Skeletal muscle satellite cell (primary cell): ENCODE measurements at regions not wholly inside any gene's neighbourhood (a gene's known extent, or its start where the extent isn't known, plus 50 kb on each side); places are given as distances from the start of the nearest gene placed in this dataset.

Source experiments
- H3K27me3 ChIP-seq: 2 replicates; pipeline ENCODE4 v1.7.0; 2013; ENCODE audit warnings: low read length; ENCODE audit not compliant: control insufficient read depth, insufficient read depth
- H3K36me3 ChIP-seq: 2 replicates; pipeline ENCODE4 v1.7.0; 2013; ENCODE audit warnings: mild to moderate bottlenecking, control low read depth, low read length; ENCODE audit not compliant: insufficient read depth
- H3K4me1 ChIP-seq: 2 replicates; pipeline ENCODE4 v1.7.0; 2013; ENCODE audit warnings: low read length; ENCODE audit not compliant: control insufficient read depth, insufficient read depth
- H3K4me2 ChIP-seq: 2 replicates; pipeline ENCODE4 v1.7.0; 2013; ENCODE audit warnings: mild to moderate bottlenecking, low read length
- H3K4me3 ChIP-seq: 2 replicates; pipeline ENCODE4 v1.7.0; 2013; ENCODE audit warnings: low read length
- H3K9ac ChIP-seq: 2 replicates; pipeline ENCODE4 v1.7.0; 2013; ENCODE audit warnings: mild to moderate bottlenecking, low read depth, low read length, moderate library complexity
- H3K9me3 ChIP-seq: replicated peaks from 2 replicates; pipeline ENCODE4 v1.7.0; 2013; ENCODE audit warnings: mild to moderate bottlenecking, control low read depth, low read length

DNA sequence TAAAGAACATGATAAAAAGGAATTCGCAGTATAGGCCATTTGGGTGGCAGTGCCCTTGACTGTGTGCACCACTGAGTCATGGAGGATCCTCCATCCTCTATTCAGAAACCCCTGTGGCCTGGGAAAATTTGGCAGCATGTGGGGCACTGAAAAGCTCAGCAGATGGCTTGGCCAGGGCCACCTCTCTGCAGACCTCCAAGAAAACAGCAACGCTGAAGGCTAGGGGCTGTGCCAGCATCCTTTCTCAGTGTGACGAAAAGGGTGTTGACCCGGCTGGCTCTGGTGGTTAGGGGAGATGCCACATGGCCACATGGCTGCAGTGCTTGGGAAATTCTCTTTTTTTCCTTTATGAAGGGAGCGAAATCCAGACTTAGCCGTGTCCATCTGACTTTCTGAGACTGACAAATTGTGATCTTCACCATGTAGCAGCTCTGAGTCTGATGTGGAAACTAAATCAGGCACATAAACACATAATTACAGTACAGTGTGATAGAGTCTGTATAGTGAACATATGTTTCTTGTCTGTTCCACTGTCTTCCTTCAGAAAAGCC is 178.0 kb downstream of the KCTD12 start:
- Histone ChIP-seq H3K36me3 (no peaks in the 10 kb centered on the region), H3K27me3 (no peaks in the 10 kb centered on the region), H3K9ac (no peak overlapping the region), H3K4me2 (no peak overlapping the region), H3K9me3 (no peaks in the 10 kb centered on the region), H3K4me1 (peaks cover 29% of the 10 kb centered on the region), H3K4me3 (no peak overlapping the region)

DNA sequence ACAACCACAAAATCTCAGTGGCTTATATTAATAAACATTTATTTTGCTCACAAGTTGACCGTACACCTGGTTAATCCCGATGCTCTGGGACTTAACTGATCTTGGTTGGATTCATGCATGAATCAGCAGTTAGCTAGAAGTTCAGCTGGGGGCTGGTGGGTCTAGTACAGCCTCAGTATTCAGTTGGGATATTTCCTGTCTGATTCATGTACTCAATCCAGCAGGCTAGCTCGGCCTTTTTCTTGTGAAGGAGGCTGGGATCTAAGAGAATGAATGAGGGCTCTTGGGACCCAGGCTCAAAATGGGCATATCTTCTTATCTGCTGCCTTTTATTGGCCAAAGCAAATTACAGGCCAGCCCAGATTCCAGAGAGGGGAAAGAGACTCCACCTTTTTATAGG is 178.8 kb downstream of the KCTD12 start:
- H3K4me1 ChIP-seq: peaks cover 29% of the 10 kb centered on the region
- H3K4me2 ChIP-seq: no peak overlapping the region
- H3K4me3 ChIP-seq: no peak overlapping the region
- H3K9ac ChIP-seq: no peak overlapping the region
- H3K36me3 ChIP-seq: no peaks in the 10 kb centered on the region
- H3K27me3 ChIP-seq: no peaks in the 10 kb centered on the region
- H3K9me3 ChIP-seq: no peaks in the 10 kb centered on the region

DNA sequence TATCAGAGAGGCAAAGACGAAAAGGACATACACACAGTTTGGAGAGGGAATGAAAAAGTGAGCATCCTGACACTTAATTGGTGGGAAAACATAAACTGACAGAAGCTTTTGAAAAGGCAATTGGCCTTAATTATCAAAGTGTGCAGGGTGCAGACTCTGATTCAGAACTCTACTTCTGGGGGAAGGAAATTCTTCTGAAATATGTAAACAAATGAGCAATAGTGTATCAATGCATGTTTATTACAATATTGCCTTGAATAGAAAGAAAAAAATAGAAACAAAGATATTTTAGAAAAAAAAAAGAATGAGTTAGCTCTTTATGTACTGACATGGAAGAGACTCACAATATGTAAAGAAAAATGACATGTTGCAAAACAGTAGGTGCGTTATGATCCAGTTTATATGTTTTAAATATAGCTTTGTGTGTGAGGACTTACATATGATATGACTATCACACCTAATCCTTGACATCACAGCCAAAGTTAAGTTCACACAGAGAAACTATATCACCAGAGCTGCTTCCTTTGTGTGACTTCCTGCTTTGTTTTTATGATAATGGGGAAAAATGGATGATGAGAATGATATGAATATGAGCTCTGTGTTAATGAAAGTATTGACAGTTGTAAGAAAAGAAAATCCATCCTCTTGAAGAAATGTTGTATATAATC is 182.4 kb downstream of the KCTD12 start:
- Histone ChIP-seq H3K4me2 (no peak overlapping the region), H3K9ac (no peak overlapping the region), H3K4me3 (no peak overlapping the region), H3K9me3 (no peaks in the 10 kb centered on the region), H3K27me3 (no peaks in the 10 kb centered on the region), H3K36me3 (no peaks in the 10 kb centered on the region), H3K4me1 (peaks cover 7% of the 10 kb centered on the region)

DNA sequence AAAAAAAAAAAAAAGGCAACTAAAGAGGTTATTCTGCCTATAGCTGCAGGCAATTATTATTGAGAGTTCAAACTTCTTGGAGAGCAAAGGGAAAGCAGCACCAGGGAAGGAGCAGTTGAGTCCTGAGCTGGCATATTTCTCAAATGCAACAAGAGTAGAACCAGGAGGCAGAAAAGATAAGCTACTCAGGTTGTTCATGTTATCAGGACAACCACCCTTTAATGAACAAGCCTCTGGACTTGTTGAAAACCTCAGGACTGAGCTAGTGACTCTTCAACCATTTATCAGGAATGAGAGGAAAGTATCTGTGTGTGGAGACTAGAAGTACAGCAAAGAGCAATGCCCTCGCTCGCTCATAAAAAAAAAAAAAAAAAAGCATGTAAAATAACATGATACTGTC is 183.0 kb downstream of the KCTD12 start:
- H3K4me1 ChIP-seq: peaks cover 7% of the 10 kb centered on the region
- no peak overlapping the region for H3K4me2 ChIP-seq
- H3K27me3 ChIP-seq: no peaks in the 10 kb centered on the region
- no peaks in the 10 kb centered on the region for H3K9me3 ChIP-seq
- no peaks in the 10 kb centered on the region for H3K36me3 ChIP-seq
- H3K9ac ChIP-seq: no peak overlapping the region
- H3K4me3 ChIP-seq: no peak overlapping the region

DNA sequence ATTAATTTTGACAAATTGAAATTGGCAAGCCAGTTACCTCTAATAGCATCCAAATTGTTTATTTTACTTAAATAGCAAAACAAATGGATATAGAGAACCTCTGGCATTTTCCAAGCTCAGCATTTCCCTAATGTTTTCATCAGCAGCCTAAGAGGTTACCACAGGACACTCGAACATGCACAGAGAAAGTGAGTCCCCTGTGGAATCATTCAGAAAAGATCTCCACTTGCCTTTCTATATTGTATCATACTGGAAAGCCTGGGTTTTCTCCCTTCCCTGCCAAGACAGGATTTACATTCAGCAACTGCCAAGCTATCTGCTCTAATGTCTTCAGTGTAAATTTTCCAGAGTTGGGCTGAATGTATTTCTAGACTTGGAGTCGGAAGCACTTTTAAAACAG is 188.9 kb downstream of the KCTD12 start:
- Histone ChIP-seq H3K36me3 (no peaks in the 10 kb centered on the region), H3K9ac (no peak overlapping the region), H3K4me1 (peaks cover 5% of the 10 kb centered on the region), H3K4me2 (no peak overlapping the region), H3K27me3 (no peaks in the 10 kb centered on the region), H3K4me3 (no peak overlapping the region), H3K9me3 (no peaks in the 10 kb centered on the region)

DNA sequence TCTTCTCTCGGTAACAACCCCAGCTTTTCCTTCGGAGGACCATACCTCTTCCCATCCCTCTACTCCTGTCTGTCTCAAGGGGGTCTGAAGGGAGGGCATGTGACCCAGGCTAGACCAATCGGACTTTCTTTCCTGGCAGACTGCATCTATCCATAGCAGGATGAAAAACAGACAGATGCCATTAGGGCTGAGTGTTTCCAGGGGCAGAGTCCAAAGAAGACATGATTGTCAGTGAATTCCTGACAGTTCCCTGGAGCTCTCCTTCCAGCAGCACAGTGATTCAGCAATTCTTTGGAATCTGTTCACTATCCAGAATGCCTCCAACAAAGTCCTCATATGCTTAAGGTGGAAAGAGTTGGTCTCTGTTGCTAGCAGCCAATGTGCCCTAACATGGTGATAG is 189.8 kb downstream of the KCTD12 start:
- H3K4me3 ChIP-seq: no peak overlapping the region
- H3K4me2 ChIP-seq: no peak overlapping the region
- H3K36me3 ChIP-seq: no peaks in the 10 kb centered on the region
- no peaks in the 10 kb centered on the region for H3K9me3 ChIP-seq
- H3K4me1 ChIP-seq: peaks cover 5% of the 10 kb centered on the region
- H3K27me3 ChIP-seq: no peaks in the 10 kb centered on the region
- no peak overlapping the region for H3K9ac ChIP-seq

DNA sequence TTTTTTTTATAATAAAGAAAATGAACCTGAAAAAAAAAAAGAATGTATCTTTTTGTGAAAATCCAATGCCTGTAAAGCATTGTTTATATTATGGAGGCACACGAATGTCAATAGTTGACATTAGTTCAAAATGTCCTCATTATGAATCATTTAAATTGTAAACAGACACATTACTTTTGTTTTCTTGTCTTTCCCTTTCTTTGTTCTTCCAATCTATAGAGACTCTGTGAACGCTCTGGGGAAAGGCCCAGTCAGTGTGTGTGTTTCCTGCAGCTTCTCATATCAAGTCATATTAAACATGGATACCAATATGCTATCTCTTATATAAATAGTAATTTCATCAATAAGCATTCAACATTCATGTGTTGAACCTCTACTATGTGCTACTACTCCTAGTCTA is 193.1 kb downstream of the KCTD12 start:
- H3K9me3 ChIP-seq: no peaks in the 10 kb centered on the region
- no peaks in the 10 kb centered on the region for H3K27me3 ChIP-seq
- H3K4me2 ChIP-seq: no peak overlapping the region
- peaks cover 5% of the 10 kb centered on the region for H3K4me1 ChIP-seq
- H3K36me3 ChIP-seq: no peaks in the 10 kb centered on the region
- no peak overlapping the region for H3K4me3 ChIP-seq
- H3K9ac ChIP-seq: no peak overlapping the region

DNA sequence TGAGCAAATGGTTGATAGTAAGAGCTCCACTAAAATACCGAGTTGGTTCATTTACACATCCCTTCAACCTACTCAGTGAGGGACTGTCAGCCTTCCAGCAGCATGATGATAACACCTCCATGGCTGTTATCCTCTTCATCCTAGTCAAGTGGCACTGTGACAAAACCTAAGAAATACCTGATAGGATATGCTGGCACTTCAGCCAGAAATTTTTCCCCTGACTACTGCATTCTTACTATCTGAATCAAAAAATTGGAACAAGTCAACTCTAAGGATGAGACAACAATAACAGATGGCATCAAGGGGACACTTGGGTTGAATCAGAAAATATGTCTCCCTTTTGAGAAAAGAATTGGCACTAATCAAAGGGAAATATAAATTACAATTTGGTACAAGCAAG is 193.9 kb downstream of the KCTD12 start:
- no peak overlapping the region for H3K9ac ChIP-seq

DNA sequence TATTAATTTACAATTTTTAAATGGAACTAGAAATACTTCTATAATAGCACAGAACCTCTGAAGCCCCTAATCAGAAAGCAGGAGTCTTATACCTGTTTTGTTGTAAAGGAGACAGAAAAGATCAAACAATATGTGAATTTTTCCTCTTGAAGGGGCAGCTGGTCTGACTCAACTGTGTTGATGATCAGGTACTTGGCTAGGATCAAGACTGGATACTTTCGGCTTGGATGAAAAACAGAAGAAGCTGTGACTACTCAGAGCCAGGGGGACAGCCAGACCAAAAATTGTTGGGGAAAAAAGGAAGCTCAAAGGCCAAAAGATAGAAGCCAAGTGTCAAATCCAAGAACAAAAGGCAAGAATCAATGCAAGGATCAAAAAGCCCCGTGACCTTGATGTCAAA is 195.6 kb downstream of the KCTD12 start:
- Histone ChIP-seq H3K27me3 (no peaks in the 10 kb centered on the region), H3K36me3 (no peaks in the 10 kb centered on the region), H3K9me3 (no peaks in the 10 kb centered on the region), H3K4me1 (no peaks in the 10 kb centered on the region), H3K4me2 (no peak overlapping the region), H3K4me3 (no peak overlapping the region), H3K9ac (no peak overlapping the region)

More for the DNA sequence above, 193.9 kb downstream of the KCTD12 start:
- no peak overlapping the region for H3K4me3 ChIP-seq
- H3K4me2 ChIP-seq: no peak overlapping the region
- H3K27me3 ChIP-seq: no peaks in the 10 kb centered on the region
- H3K4me1 ChIP-seq: peaks cover 5% of the 10 kb centered on the region
- no peaks in the 10 kb centered on the region for H3K36me3 ChIP-seq
- H3K9me3 ChIP-seq: no peaks in the 10 kb centered on the region

DNA sequence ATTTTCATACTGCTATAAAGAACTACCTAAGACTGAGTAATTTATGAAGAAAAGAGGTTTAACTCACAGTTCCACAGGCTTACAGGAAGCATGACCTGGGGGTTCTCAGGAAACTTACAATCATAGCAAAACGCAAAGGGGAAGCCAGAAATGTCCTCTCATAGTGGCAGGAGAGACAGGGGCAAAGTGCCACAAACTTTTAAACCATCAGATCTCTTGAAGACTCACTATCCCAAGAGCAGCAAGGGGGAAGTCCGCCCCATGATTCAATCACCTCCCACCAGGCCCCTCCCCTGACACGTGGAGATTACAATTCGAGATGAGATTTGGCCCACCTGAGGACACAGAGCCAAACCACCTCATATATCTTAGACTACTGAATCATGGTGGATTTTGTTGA is 198.7 kb downstream of the KCTD12 start:
- Histone ChIP-seq H3K4me1 (no peaks in the 10 kb centered on the region), H3K9ac (no peak overlapping the region), H3K36me3 (no peaks in the 10 kb centered on the region), H3K4me3 (no peak overlapping the region), H3K9me3 (no peaks in the 10 kb centered on the region), H3K27me3 (no peaks in the 10 kb centered on the region), H3K4me2 (no peak overlapping the region)

DNA sequence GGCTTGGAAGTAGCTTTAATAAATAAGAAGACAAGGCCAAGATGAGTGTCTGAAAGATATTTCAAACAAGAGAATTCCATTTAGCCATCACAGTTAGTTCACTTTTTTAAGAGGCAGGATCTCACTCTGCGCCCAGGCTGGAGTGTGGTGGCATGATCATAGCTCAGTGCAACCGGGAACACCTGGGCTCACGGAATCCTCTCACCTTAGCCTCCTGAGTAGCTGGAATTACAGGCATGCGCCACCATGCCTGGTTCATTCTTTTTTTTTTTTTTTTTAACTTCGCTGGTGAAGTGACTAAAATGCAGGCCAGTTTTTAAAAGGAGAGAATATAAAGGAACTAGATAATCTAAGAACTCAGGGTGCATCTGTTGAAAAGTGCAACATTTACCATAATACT is 200.3 kb downstream of the KCTD12 start:
- H3K27me3 ChIP-seq: no peaks in the 10 kb centered on the region
- H3K4me3 ChIP-seq: no peak overlapping the region
- H3K9me3 ChIP-seq: no peaks in the 10 kb centered on the region
- no peak overlapping the region for H3K4me2 ChIP-seq
- H3K36me3 ChIP-seq: no peaks in the 10 kb centered on the region
- no peaks in the 10 kb centered on the region for H3K4me1 ChIP-seq
- H3K9ac ChIP-seq: no peak overlapping the region

DNA sequence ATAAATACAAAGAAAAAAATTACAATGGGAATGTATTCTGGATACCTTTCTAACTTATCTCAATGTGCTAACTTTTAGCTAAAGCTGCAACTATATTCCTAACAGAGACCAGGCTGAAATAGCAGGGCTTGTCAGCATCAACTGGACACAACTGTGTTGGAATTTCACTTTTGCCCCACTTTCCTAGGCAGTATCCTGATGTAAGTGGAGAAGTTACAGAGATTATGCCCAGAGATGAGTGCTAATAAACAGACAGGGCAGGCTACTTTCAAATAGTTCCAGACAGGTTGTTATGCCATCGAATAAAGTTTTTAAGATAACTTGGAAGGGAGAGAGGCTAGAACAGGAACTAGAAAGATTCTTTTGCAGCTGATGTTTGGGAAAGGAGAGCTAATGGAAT is 201.9 kb downstream of the KCTD12 start:
- no peaks in the 10 kb centered on the region for H3K9me3 ChIP-seq
- no peaks in the 10 kb centered on the region for H3K27me3 ChIP-seq
- H3K4me3 ChIP-seq: no peak overlapping the region
- H3K9ac ChIP-seq: no peak overlapping the region
- H3K4me1 ChIP-seq: no peaks in the 10 kb centered on the region
- H3K4me2 ChIP-seq: no peak overlapping the region
- no peaks in the 10 kb centered on the region for H3K36me3 ChIP-seq
